HEK293 (cell line): ENCODE measurements at regions not wholly inside any gene's neighbourhood (a gene's known extent, or its start where the extent isn't known, plus 50 kb on each side); places are given as distances from the start of the nearest gene placed in this dataset.

ENCODE experiments used
- CTCF ChIA-PET: fragments of 350-600 bp; formaldehyde crosslinking; extraction: SDS; loops from one replicate; lab custom pipeline; 2021; ENCODE audit warnings: antibody characterized with exemption; lab: Yijun Ruan, JAX
- POLR2A ChIA-PET: fragments of 300-600 bp; formaldehyde crosslinking; extraction: SDS; loops from one replicate; lab custom pipeline; 2020; ENCODE audit warnings: antibody characterized with exemption, inconsistent platforms; lab: Yijun Ruan, JAX
- H3K27ac ChIP-seq: fragments of 200-500 bp; sonication (Bioruptor generic); 2 replicates; pipeline ENCODE4 v1.5.1; 2014; ENCODE audit warnings: low read depth, low read length, control low read depth, inconsistent platforms; ENCODE audit errors: extremely low read depth
- H3K36me3 ChIP-seq, 2 experiments: fragments of 200-500 bp in 1 of 2; sonication (Bioruptor generic) in 1 of 2; 1 replicate in 1 of 2; 2 replicates in 1 of 2; pipeline ENCODE4 v1.5.1; 2014 to 2017; ENCODE audit warnings: inconsistent platforms in 2 of 2, low read length in 2 of 2; ENCODE audit not compliant: control insufficient read depth in 2 of 2, insufficient read depth in 1 of 2
- H3K4me1 ChIP-seq: fragments of 200-500 bp; sonication (Bioruptor generic); 2 replicates; pipeline ENCODE4 v1.5.1; 2014; ENCODE audit warnings: mild to moderate bottlenecking, low read length, inconsistent platforms; ENCODE audit not compliant: control insufficient read depth, insufficient read depth
- H3K4me3 ChIP-seq: 2 replicates; pipeline ENCODE4 v1.5.1; 2011; ENCODE audit warnings: low read depth, mild to moderate bottlenecking, control low read depth, low read length, moderate library complexity
- H3K9me3 ChIP-seq: fragments of 200-500 bp; sonication (Bioruptor generic); 2 replicates; pipeline ENCODE4 v1.5.1; 2014; ENCODE audit warnings: low read depth, low read length, inconsistent platforms; ENCODE audit not compliant: control insufficient read depth, insufficient read depth
- GLI4 ChIP-seq: fragments of 450-650 bp; formaldehyde crosslinking; IDR thresholded peaks from 2 replicates; pipeline ENCODE4 v1.5.1; 2016; ENCODE audit warnings: missing biosample characterization, missing genetic modification characterization
- TCF7L2 ChIP-seq: IDR thresholded peaks from 2 replicates; pipeline ENCODE4 v1.6.1; 2011; ENCODE audit warnings: low read depth, mild to moderate bottlenecking, inconsistent platforms, low read length, moderate library complexity, borderline replicate concordance
- ZIC2 ChIP-seq: fragments of 450-650 bp; formaldehyde crosslinking; IDR thresholded peaks from 2 replicates; pipeline ENCODE4 v1.5.1; 2016; ENCODE audit warnings: missing biosample characterization, missing genetic modification characterization
- ZNF146 ChIP-seq: fragments of 450-650 bp; formaldehyde crosslinking; IDR thresholded peaks from 2 replicates; pipeline ENCODE4 v1.5.1; 2016; ENCODE audit warnings: missing biosample characterization, missing genetic modification characterization
- ZNF184 ChIP-seq: fragments of 450-650 bp; IDR thresholded peaks from 2 replicates; pipeline ENCODE4 v1.5.1; 2018; ENCODE audit warnings: missing biosample characterization, mild to moderate bottlenecking, missing genetic modification characterization
- ZNF24 ChIP-seq: fragments of 450-650 bp; formaldehyde crosslinking; IDR thresholded peaks from 2 replicates; pipeline ENCODE4 v1.5.1; 2016; ENCODE audit warnings: missing biosample characterization, missing genetic modification characterization
- ZNF558 ChIP-seq: fragments of 450-650 bp; formaldehyde crosslinking; IDR thresholded peaks from 2 replicates; pipeline ENCODE4 v1.5.1; 2016; ENCODE audit warnings: missing biosample characterization, missing genetic modification characterization
- ZNF658 ChIP-seq: fragments of 450-650 bp; formaldehyde crosslinking; IDR thresholded peaks from 2 replicates; pipeline ENCODE4; 2016; ENCODE audit warnings: missing biosample characterization, missing genetic modification characterization
- TF ChIP-seq, protein P1 (sequence below): fragments of 450-650 bp; formaldehyde crosslinking; IDR thresholded peaks from 2 replicates; pipeline ENCODE4 v1.5.1; 2017; ENCODE audit warnings: missing biosample characterization, missing genetic modification characterization
- TF ChIP-seq, protein P2 (sequence below): IDR thresholded peaks from 2 replicates; pipeline ENCODE4 v1.6.1; 2011; ENCODE audit warnings: mild to moderate bottlenecking, low read depth, low read length, borderline replicate concordance
- TF ChIP-seq, protein P3 (sequence below): fragments of 450-650 bp; formaldehyde crosslinking; IDR thresholded peaks from 2 replicates; pipeline ENCODE4 v1.5.1; 2017; ENCODE audit warnings: missing biosample characterization, missing genetic modification characterization
- TF ChIP-seq, protein P4 (sequence below): fragments of 450-650 bp; formaldehyde crosslinking; IDR thresholded peaks from 2 replicates; pipeline ENCODE4 v1.5.1; 2017; ENCODE audit warnings: missing biosample characterization, mild to moderate bottlenecking, missing genetic modification characterization, moderate library complexity
- TF ChIP-seq, protein P5 (sequence below): fragments of 450-650 bp; formaldehyde crosslinking; IDR thresholded peaks from 2 replicates; pipeline ENCODE4 v1.5.1; 2016; ENCODE audit warnings: missing biosample characterization, missing genetic modification characterization, low read depth
- TF ChIP-seq, protein P6 (sequence below): fragments of 450-650 bp; formaldehyde crosslinking; IDR thresholded peaks from 2 replicates; pipeline ENCODE4 v1.5.1; 2016; ENCODE audit warnings: missing biosample characterization, missing genetic modification characterization, low read depth

DNA sequence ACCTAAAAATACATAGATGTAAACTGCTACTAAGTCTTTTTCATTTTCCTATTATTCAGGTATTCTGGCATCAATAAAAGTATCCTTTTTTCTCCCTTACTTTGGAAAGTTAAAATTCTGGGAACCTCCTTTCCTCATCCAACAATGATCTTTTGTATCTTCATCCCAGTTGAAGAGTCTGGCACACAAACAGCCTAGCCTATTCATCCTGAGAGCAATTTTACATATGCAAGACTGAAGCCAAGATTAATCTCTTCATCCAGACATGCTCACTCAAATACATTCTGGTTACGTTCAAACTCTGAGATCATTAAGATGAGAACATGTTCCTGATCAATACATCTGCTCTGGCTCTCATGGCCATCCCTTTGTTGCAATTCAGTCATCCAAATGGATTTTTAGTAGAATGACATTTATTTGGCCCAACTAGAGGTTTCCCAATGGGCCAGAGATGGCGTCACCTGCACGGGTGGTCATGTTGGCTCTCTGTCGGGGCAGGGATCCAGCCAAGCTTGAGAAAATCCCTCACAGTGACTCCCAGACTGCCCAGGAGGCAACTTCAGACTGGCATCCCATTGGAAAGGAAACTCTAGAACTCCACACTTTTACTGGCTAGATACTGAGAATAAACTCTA lies 135.3 kb upstream of the VCX2 start:
- Histone ChIP-seq H3K9me3 (no peaks in the 10 kb centered on the region), H3K36me3 (no peaks in the 10 kb centered on the region), H3K27ac (no peak overlapping the region), H3K4me1 (no peaks in the 10 kb centered on the region), H3K4me3 (no peak overlapping the region)
- CTCF ChIA-PET = no interaction called here
- POLR2A ChIA-PET = no interaction called here
- TF ChIP-seq GLI4 (tag by site-specific recombination) (no peak), ZIC2 (tag by site-specific recombination) (no peak)

DNA sequence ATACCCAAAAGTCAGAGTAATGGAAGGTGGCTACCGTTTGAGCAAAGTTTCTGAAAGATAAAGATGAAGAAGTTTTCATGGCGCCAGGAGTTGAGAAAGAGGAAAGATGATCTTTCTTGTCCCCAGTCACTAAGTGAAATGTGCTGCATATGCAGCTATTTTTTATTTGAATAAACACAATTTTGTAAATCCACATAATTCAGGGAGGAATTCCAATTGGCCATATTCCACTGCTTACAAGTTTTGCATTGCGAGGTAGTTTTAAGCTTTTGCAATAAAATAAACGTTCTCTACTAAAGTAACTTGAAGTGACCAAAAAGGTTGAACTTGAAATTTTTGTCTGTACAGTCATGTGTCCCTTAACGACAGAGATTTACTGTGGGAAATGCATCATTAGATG lies 139.3 kb upstream of the VCX2 start:
- Histone ChIP-seq H3K4me1 (no peaks in the 10 kb centered on the region), H3K36me3 (no peaks in the 10 kb centered on the region), H3K9me3 (no peaks in the 10 kb centered on the region), H3K27ac (no peak overlapping the region), H3K4me3 (no peak overlapping the region)
- POLR2A ChIA-PET = no interaction called here
- CTCF ChIA-PET = no interaction called here
- no peak for TF ChIP-seq ZNF24 (tag by site-specific recombination)
- TF ChIP-seq, protein P1, sequence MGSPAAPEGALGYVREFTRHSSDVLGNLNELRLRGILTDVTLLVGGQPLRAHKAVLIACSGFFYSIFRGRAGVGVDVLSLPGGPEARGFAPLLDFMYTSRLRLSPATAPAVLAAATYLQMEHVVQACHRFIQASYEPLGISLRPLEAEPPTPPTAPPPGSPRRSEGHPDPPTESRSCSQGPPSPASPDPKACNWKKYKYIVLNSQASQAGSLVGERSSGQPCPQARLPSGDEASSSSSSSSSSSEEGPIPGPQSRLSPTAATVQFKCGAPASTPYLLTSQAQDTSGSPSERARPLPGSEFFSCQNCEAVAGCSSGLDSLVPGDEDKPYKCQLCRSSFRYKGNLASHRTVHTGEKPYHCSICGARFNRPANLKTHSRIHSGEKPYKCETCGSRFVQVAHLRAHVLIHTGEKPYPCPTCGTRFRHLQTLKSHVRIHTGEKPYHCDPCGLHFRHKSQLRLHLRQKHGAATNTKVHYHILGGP (tag by site-specific recombination) = no peak
- TF ChIP-seq, protein P2, sequence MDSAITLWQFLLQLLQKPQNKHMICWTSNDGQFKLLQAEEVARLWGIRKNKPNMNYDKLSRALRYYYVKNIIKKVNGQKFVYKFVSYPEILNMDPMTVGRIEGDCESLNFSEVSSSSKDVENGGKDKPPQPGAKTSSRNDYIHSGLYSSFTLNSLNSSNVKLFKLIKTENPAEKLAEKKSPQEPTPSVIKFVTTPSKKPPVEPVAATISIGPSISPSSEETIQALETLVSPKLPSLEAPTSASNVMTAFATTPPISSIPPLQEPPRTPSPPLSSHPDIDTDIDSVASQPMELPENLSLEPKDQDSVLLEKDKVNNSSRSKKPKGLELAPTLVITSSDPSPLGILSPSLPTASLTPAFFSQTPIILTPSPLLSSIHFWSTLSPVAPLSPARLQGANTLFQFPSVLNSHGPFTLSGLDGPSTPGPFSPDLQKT = no peak
- TF ChIP-seq, protein P3, sequence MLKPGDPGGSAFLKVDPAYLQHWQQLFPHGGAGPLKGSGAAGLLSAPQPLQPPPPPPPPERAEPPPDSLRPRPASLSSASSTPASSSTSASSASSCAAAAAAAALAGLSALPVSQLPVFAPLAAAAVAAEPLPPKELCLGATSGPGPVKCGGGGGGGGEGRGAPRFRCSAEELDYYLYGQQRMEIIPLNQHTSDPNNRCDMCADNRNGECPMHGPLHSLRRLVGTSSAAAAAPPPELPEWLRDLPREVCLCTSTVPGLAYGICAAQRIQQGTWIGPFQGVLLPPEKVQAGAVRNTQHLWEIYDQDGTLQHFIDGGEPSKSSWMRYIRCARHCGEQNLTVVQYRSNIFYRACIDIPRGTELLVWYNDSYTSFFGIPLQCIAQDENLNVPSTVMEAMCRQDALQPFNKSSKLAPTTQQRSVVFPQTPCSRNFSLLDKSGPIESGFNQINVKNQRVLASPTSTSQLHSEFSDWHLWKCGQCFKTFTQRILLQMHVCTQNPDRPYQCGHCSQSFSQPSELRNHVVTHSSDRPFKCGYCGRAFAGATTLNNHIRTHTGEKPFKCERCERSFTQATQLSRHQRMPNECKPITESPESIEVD (tag by site-specific recombination) = no peak
- TF ChIP-seq ZNF184 (tag by site-specific recombination) = no peak
- TF ChIP-seq, protein P4, sequence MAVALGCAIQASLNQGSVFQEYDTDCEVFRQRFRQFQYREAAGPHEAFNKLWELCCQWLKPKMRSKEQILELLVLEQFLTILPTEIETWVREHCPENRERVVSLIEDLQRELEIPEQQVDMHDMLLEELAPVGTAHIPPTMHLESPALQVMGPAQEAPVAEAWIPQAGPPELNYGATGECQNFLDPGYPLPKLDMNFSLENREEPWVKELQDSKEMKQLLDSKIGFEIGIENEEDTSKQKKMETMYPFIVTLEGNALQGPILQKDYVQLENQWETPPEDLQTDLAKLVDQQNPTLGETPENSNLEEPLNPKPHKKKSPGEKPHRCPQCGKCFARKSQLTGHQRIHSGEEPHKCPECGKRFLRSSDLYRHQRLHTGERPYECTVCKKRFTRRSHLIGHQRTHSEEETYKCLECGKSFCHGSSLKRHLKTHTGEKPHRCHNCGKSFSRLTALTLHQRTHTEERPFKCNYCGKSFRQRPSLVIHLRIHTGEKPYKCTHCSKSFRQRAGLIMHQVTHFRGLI (tag by site-specific recombination) = no peak
- TF ChIP-seq, protein P5, sequence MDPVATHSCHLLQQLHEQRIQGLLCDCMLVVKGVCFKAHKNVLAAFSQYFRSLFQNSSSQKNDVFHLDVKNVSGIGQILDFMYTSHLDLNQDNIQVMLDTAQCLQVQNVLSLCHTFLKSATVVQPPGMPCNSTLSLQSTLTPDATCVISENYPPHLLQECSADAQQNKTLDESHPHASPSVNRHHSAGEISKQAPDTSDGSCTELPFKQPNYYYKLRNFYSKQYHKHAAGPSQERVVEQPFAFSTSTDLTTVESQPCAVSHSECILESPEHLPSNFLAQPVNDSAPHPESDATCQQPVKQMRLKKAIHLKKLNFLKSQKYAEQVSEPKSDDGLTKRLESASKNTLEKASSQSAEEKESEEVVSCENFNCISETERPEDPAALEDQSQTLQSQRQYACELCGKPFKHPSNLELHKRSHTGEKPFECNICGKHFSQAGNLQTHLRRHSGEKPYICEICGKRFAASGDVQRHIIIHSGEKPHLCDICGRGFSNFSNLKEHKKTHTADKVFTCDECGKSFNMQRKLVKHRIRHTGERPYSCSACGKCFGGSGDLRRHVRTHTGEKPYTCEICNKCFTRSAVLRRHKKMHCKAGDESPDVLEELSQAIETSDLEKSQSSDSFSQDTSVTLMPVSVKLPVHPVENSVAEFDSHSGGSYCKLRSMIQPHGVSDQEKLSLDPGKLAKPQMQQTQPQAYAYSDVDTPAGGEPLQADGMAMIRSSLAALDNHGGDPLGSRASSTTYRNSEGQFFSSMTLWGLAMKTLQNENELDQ (tag by site-specific recombination) = no peak
- TF ChIP-seq TCF7L2 = no peak
- TF ChIP-seq ZNF558 (tag by site-specific recombination) = no peak
- TF ChIP-seq ZNF658 (tag by site-specific recombination) = no peak
- no peak for TF ChIP-seq ZNF146 (tag by site-specific recombination)
- TF ChIP-seq, protein P6, sequence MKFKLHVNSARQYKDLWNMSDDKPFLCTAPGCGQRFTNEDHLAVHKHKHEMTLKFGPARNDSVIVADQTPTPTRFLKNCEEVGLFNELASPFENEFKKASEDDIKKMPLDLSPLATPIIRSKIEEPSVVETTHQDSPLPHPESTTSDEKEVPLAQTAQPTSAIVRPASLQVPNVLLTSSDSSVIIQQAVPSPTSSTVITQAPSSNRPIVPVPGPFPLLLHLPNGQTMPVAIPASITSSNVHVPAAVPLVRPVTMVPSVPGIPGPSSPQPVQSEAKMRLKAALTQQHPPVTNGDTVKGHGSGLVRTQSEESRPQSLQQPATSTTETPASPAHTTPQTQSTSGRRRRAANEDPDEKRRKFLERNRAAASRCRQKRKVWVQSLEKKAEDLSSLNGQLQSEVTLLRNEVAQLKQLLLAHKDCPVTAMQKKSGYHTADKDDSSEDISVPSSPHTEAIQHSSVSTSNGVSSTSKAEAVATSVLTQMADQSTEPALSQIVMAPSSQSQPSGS (tag by site-specific recombination) = no peak
